ENCODE measurements at regions not wholly inside any gene's neighbourhood (a gene's known extent, or its start where the extent isn't known, plus 50 kb on each side); places are given as distances from the start of the nearest gene placed in this dataset.

DNA sequence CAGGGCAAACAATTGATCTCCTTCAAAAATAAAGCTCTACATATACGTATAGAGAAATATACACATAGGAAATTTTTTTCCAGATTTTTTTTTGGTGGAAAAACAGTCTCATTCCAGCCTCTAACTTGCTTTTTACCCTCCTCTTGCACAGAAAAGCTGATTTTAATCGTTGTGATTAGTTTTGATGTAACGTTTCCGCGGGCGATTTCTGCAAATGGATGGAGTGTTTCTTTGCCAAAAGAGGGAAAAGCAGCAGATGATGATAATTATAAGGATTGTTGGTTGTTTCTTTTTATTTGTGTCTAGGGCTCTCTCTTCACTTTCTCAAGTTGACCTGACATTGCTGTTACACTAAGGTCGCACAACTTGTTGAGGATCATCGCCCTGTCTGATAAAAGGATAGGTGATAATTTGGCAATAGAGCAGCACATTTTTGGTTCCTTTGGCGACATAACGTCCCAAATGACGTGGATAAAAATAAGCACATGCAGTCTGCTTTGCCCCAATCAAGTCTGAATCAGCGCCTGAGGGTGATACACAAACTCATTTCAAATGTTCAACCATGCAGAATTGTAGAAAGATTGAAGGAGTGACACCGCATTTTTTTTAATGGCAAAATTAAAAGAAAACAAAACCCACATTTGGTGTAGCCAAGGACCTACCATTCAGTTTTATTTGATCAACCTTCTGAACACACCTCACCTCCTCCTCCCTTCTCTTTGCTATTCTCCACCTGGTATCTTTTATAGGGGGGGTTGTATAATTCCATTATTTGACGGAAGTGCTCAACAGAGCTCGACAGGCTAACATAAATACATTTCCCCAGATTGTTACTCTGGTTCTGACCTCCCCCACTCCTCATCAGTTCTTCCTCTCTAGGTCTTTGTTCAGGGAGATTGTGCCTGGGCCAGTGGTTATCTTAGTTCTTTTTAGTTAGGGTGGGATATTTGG, 109.6 kb upstream of the KCTD1 start:
- peaks cover 10% of the 10 kb centered on the region for H3K27me3 Mint-ChIP-seq (ENCODE audit: unreplicated experiment)
- TF ChIP-seq, protein P1, sequence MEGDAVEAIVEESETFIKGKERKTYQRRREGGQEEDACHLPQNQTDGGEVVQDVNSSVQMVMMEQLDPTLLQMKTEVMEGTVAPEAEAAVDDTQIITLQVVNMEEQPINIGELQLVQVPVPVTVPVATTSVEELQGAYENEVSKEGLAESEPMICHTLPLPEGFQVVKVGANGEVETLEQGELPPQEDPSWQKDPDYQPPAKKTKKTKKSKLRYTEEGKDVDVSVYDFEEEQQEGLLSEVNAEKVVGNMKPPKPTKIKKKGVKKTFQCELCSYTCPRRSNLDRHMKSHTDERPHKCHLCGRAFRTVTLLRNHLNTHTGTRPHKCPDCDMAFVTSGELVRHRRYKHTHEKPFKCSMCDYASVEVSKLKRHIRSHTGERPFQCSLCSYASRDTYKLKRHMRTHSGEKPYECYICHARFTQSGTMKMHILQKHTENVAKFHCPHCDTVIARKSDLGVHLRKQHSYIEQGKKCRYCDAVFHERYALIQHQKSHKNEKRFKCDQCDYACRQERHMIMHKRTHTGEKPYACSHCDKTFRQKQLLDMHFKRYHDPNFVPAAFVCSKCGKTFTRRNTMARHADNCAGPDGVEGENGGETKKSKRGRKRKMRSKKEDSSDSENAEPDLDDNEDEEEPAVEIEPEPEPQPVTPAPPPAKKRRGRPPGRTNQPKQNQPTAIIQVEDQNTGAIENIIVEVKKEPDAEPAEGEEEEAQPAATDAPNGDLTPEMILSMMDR (IDR thresholded peaks at IDR 0.05; ENCODE audit: partially characterized antibody, unreplicated experiment), result no peak
- DNase-seq, result no peak
- peak overlapping the region; percentile 80 for H3K27ac Mint-ChIP-seq (ENCODE audit: unreplicated experiment)
- no peaks in the 10 kb centered on the region for H3K36me3 Mint-ChIP-seq (ENCODE audit: unreplicated experiment)
- peaks cover 11% of the 10 kb centered on the region for H3K4me1 Mint-ChIP-seq (ENCODE audit: low read depth, unreplicated experiment)
- peak overlapping the region; percentile 95 for H3K4me3 Mint-ChIP-seq (ENCODE audit: unreplicated experiment)
- peaks cover 10% of the 10 kb centered on the region for H3K9me3 Mint-ChIP-seq (ENCODE audit: unreplicated experiment)

DNA sequence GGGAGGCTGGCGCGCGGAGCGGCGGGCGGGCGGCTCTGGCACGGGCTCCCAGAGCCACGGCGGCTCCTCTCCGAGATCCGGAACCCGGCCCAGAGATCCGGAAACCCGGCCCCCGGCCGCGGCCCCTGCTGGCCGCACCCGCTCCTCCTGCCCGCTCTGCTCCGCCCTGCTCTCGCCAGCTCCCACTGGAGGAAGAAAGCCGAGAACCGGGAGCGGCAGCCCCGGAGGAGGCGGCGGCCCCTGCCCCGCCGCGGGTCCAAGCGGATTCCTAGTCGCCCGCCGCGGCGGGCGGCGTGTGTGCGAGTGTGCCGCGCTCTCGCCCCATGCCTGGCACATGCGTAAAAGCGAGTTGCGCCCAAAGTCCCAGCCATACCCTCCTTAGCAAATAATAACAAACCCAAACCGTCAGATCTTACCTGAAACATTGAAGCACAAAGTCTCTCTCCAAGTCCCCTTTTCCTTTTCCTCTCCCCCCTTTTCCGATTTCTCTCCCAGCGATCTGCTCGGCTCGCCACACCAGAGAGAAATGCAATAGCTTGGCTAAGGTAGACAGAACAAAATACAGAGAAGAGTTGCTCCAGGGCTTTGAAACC, 108.7 kb upstream of the KCTD1 start:
- Mint-ChIP-seq H3K27ac (ENCODE audit: unreplicated experiment) (peak overlapping the region; percentile 80), H3K4me1 (ENCODE audit: low read depth, unreplicated experiment) (peaks cover 11% of the 10 kb centered on the region), H3K27me3 (ENCODE audit: unreplicated experiment) (peaks cover 10% of the 10 kb centered on the region), H3K9me3 (ENCODE audit: unreplicated experiment) (peaks cover 10% of the 10 kb centered on the region), H3K4me3 (ENCODE audit: unreplicated experiment) (peak overlapping the region; percentile 95), H3K36me3 (ENCODE audit: unreplicated experiment) (no peaks in the 10 kb centered on the region)
- TF ChIP-seq, protein P1 (IDR thresholded peaks at IDR 0.05; ENCODE audit: partially characterized antibody, unreplicated experiment), result no peak
- peak; percentile 79 for DNase-seq

DNA sequence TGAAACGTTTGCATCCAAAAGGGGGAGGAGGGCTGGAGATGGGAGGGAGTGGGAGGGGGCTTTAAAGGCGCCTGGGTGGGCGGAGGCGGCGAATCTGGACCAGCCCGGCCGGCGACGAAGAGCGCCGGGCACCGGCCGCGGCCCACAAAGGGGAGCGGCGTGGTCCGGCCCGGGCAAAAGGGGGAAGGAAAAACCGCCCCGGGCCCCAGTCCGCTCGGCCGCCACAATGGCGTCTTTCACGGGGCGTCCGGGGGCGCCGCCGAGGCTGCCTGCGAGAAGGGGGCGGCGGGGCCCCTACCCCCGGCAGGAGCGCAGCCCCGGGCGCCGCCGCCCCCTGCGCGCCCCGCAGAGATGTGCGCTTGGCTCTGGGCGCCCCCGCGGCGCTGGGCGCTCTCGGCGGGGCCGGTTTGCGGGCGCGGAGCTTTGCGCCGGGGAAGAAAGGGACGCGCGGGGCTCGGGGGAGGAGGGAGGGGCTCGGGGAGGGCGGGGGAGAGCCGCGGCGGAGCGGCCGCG, 108.1 kb upstream of the KCTD1 start:
- peaks cover 11% of the 10 kb centered on the region for H3K4me1 Mint-ChIP-seq (ENCODE audit: low read depth, unreplicated experiment)
- TF ChIP-seq, protein P1 (IDR thresholded peaks at IDR 0.05; ENCODE audit: partially characterized antibody, unreplicated experiment), result no peak
- H3K27ac Mint-ChIP-seq (ENCODE audit: unreplicated experiment), result no peak overlapping the region
- H3K27me3 Mint-ChIP-seq (ENCODE audit: unreplicated experiment), result peaks cover 14% of the 10 kb centered on the region
- H3K36me3 Mint-ChIP-seq (ENCODE audit: unreplicated experiment), result no peaks in the 10 kb centered on the region
- peaks cover 10% of the 10 kb centered on the region for H3K9me3 Mint-ChIP-seq (ENCODE audit: unreplicated experiment)
- peak overlapping the region; percentile 83 for H3K4me3 Mint-ChIP-seq (ENCODE audit: unreplicated experiment)
- DNase-seq, result peak; percentile 40

DNA sequence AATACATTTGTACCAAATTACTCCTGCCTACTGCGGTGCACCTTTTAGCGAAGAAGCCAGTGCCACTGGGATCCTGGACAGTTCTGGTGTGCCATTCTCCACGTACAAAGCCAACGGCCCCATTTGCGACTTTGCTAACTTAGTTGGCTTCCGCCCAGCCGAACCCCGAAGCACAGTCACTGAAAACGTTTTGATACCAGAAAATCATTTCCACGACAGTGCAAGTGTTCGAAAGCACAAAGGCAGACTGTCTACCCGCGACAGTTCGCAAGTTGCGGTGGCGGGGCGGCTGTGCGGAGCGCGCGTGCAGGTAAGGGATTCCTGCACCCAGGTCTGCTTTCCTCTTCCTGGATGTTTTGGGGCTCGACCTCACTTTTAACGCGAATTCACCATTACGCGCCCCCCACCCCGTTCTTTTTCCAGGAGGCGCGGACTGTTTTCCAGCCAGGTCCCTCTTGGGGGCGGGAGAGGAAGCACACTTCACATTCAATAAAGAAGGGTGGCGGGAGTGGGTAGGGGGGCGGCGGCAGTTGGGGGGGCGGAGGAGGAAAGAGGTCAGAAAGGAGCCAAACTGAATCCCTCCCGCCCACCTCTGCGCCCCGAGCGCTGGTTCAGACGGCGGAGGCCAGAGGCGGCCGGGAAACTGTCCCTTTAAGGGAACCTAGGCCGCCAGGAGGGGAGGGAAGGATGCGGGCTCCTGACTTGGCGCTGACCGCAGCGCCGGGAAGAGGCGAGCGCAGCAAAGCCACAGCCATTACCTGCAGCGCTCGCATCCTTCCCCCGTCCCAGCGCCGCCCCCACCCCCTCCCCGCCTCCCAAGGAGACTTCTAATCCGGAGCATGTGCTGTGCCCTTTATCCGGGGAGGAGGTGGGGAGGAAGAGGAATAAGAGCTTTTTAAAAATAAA, 107.4 kb upstream of the KCTD1 start:
- peaks cover 11% of the 10 kb centered on the region for H3K4me1 Mint-ChIP-seq (ENCODE audit: low read depth, unreplicated experiment)
- peak overlapping the region; percentile 83 for H3K4me3 Mint-ChIP-seq (ENCODE audit: unreplicated experiment)
- TF ChIP-seq, protein P1 (IDR thresholded peaks at IDR 0.05; ENCODE audit: partially characterized antibody, unreplicated experiment), result peak; percentile 37
- peak; percentile 76 for DNase-seq
- H3K27ac Mint-ChIP-seq (ENCODE audit: unreplicated experiment), result no peak overlapping the region
- peaks cover 2% of the 10 kb centered on the region for H3K36me3 Mint-ChIP-seq (ENCODE audit: unreplicated experiment)
- H3K27me3 Mint-ChIP-seq (ENCODE audit: unreplicated experiment), result peaks cover 16% of the 10 kb centered on the region
- peaks cover 10% of the 10 kb centered on the region for H3K9me3 Mint-ChIP-seq (ENCODE audit: unreplicated experiment)

Data from glutamatergic neuron (in vitro differentiated cells).